ENCODE measurements at regions not wholly inside any gene's neighbourhood (a gene's known extent, or its start where the extent isn't known, plus 50 kb on each side); places are given as distances from the start of the nearest gene placed in this dataset.

DNA sequence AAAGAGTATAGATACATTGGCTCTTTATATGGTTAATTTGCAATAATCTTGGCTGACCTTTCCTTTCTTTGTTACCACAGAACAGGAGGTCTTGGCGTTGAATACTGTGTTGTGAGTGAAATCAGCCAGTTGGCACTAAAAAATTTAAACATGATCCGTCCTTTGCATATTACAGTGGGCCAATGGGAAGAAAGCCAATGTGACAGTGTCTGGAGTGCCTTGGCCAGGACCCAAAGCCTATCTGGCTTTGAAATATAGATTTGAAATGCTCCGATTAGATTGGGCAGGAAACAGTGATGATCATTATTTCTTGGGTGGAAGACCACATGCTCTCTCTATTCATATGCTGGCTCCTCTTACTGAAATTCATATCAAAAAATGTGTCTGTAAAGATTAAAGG is 339.6 kb upstream of the ANO3 start:
- Histone ChIP-seq H3K4me3 (no peak overlapping the region), H3K27me3 (no peaks in the 10 kb centered on the region), H3K36me3 (no peaks in the 10 kb centered on the region), H3K9me3 (no peaks in the 10 kb centered on the region), H3K27ac (no peak overlapping the region), H3K4me1 (no peaks in the 10 kb centered on the region)
- 38 to 52% methylated on average over 3 of the region's 3 CpGs for WGBS, 2 donors
- DNase-seq: no peak
- no peak for TF ChIP-seq POLR2A (IDR thresholded peaks at IDR 0.05)
- no peak for TF ChIP-seq POLR2AphosphoS5 (IDR thresholded peaks at IDR 0.05)
- no peak for TF ChIP-seq EP300 (IDR thresholded peaks at IDR 0.05)
- TF ChIP-seq, protein P1, sequence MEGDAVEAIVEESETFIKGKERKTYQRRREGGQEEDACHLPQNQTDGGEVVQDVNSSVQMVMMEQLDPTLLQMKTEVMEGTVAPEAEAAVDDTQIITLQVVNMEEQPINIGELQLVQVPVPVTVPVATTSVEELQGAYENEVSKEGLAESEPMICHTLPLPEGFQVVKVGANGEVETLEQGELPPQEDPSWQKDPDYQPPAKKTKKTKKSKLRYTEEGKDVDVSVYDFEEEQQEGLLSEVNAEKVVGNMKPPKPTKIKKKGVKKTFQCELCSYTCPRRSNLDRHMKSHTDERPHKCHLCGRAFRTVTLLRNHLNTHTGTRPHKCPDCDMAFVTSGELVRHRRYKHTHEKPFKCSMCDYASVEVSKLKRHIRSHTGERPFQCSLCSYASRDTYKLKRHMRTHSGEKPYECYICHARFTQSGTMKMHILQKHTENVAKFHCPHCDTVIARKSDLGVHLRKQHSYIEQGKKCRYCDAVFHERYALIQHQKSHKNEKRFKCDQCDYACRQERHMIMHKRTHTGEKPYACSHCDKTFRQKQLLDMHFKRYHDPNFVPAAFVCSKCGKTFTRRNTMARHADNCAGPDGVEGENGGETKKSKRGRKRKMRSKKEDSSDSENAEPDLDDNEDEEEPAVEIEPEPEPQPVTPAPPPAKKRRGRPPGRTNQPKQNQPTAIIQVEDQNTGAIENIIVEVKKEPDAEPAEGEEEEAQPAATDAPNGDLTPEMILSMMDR (IDR thresholded peaks at IDR 0.05): no peak
- no peak for ATAC-seq (ENCODE audit: low FRiP score in 2 of 2)

DNA sequence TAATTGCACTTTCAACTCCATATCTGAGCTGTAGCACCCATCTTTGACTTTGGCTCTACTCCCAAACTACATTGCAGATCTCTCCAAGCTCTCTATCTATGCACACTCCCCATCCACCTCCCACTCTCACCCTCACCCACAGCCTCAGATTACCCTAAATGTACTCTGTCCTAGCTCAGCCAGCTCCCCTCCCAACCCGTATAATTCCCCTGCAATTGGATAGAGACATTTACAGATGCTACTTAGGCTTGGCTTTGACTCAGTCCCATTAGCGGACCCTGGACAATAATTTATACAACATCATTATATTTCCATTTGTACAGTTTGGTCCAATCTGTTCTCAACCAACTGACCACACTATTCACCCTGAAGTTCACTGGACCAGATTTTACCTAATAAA is 338.9 kb upstream of the ANO3 start:
- Histone ChIP-seq H3K4me1 (no peaks in the 10 kb centered on the region), H3K9me3 (no peaks in the 10 kb centered on the region), H3K36me3 (no peaks in the 10 kb centered on the region), H3K27me3 (no peaks in the 10 kb centered on the region), H3K27ac (no peak overlapping the region), H3K4me3 (no peak overlapping the region)
- ATAC-seq (ENCODE audit: low FRiP score in 2 of 2): no peak
- DNase-seq: no peak
- 83 to 87% methylated on average over 2 of the region's 2 CpGs for WGBS, 2 donors
- TF ChIP-seq EP300 (IDR thresholded peaks at IDR 0.05) (no peak), POLR2A (IDR thresholded peaks at IDR 0.05) (no peak), POLR2AphosphoS5 (IDR thresholded peaks at IDR 0.05) (no peak)
- TF ChIP-seq, protein P1 (IDR thresholded peaks at IDR 0.05): no peak

DNA sequence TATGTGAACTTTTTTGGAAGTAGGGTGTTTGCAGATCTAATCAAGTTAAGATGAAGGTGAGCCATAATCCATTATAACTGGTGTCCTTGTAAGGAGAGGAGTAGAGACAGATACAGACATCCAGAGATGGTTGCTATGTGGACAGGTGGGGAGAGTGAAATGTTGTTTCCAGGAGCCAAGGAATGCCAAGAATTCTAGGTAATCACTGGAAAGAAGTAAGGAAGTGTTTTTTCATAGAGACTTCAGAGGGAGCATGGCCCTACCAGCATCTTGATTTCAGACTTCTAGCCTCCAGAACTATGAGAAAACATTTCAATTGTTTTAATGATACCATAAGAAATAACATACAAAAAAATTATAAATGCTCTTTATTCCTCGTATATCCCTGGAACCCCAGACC is 320.5 kb upstream of the ANO3 start:
- WGBS, 2 donors: 82 to 85% methylated on average over 1 of the region's 1 CpG
- ATAC-seq (ENCODE audit: low FRiP score in 2 of 2): no peak

GRCh38 chr11:26014456-26015115 is 317.3 kb upstream of the ANO3 start:
- DNase-seq (no peak), ATAC-seq (ENCODE audit: low FRiP score in 2 of 2) (no peak)
- Histone ChIP-seq H3K27me3 (no peaks in the 10 kb centered on the region), H3K36me3 (no peaks in the 10 kb centered on the region), H3K9me3 (no peaks in the 10 kb centered on the region), H3K4me1 (peaks cover 0 to 3% (median 0%) of the 10 kb centered on the region in 4 donors), H3K4me3 (no peak overlapping the region), H3K27ac (no peak overlapping the region)
- WGBS, 2 donors: 85 to 86% methylated on average over 6 of the region's 6 CpGs
- TF ChIP-seq, protein P1 (IDR thresholded peaks at IDR 0.05): no peak
- TF ChIP-seq POLR2A (IDR thresholded peaks at IDR 0.05) (no peak), POLR2AphosphoS5 (IDR thresholded peaks at IDR 0.05) (no peak), EP300 (IDR thresholded peaks at IDR 0.05) (no peak)

More for the DNA sequence above, 320.5 kb upstream of the ANO3 start:
- no peaks in the 10 kb centered on the region for H3K27me3 ChIP-seq
- no peaks in the 10 kb centered on the region for H3K36me3 ChIP-seq
- no peaks in the 10 kb centered on the region for H3K4me1 ChIP-seq
- DNase-seq: no peak
- H3K4me3 ChIP-seq: no peak overlapping the region
- no peak overlapping the region for H3K27ac ChIP-seq
- H3K9me3 ChIP-seq: no peaks in the 10 kb centered on the region
- no peak for TF ChIP-seq POLR2AphosphoS5 (IDR thresholded peaks at IDR 0.05)
- no peak for TF ChIP-seq POLR2A (IDR thresholded peaks at IDR 0.05)

- 23 to 24% methylated on average over 1 of the region's 1 CpG for WGBS, 2 donors
- Histone ChIP-seq H3K36me3 (no peaks in the 10 kb centered on the region), H3K9me3 (no peaks in the 10 kb centered on the region), H3K27ac (no peak overlapping the region), H3K4me3 (no peak overlapping the region), H3K27me3 (no peaks in the 10 kb centered on the region), H3K4me1 (peaks cover 0 to 3% (median 0%) of the 10 kb centered on the region in 4 donors)
- DNase-seq (no peak), ATAC-seq (ENCODE audit: low FRiP score in 2 of 2) (no peak)
- no peak for TF ChIP-seq POLR2A (IDR thresholded peaks at IDR 0.05)
- TF ChIP-seq, protein P1 (IDR thresholded peaks at IDR 0.05): no peak
- no peak for TF ChIP-seq POLR2AphosphoS5 (IDR thresholded peaks at IDR 0.05)
- no peak for TF ChIP-seq EP300 (IDR thresholded peaks at IDR 0.05)
Measured at GRCh38 chr11:26017322-26017860, 314.5 kb upstream of the ANO3 start.

Data from upper lobe of left lung (tissue), 6 donors.